Neural cell (in vitro differentiated cells): ENCODE measurements at regions not wholly inside any gene's neighbourhood (a gene's known extent, or its start where the extent isn't known, plus 50 kb on each side); places are given as distances from the start of the nearest gene placed in this dataset.

ENCODE experiments used
- H2AFZ ChIP-seq: fragments of 200-600, 300-800 bp; sonication (generic), shearing (Covaris generic); 2 replicates; pipeline ENCODE4 v1.6.0; 2014; ENCODE audit warnings: low read depth, mild to moderate bottlenecking, antibody characterized with exemption, low read length, moderate library complexity
- H3F3A ChIP-seq: fragments of 200-600 bp; shearing (Covaris generic); 2 replicates; pipeline ENCODE4 v1.6.1; 2016; ENCODE audit warnings: mild to moderate bottlenecking, moderate library complexity, mixed read lengths, antibody characterized with exemption, low read length; ENCODE audit not compliant: insufficient read depth, poor library complexity, severe bottlenecking
- H3K27ac ChIP-seq: fragments of 200-600, 300-800 bp; sonication (generic), shearing (Covaris generic); 2 replicates; pipeline ENCODE4 v1.5.1; 2014; ENCODE audit warnings: mild to moderate bottlenecking, low read length, moderate library complexity
- H3K27me3 ChIP-seq: fragments of 300-800, 200-600 bp; sonication (generic), shearing (Covaris generic); 2 replicates; pipeline ENCODE4 v1.6.0; 2014; ENCODE audit warnings: mild to moderate bottlenecking, low read depth, low read length, moderate library complexity; ENCODE audit not compliant: insufficient read depth
- H3K36me3 ChIP-seq: fragments of 300-800, 200-600 bp; sonication (generic), shearing (Covaris generic); 2 replicates; pipeline ENCODE4 v1.5.1; 2014; ENCODE audit warnings: mild to moderate bottlenecking, antibody characterized with exemption, low read length, moderate library complexity; ENCODE audit not compliant: insufficient read depth
- H3K4me2 ChIP-seq: fragments of 300-800, 200-600 bp; sonication (generic), shearing (Covaris generic); 2 replicates; pipeline ENCODE4 v1.6.0; 2014; ENCODE audit warnings: mild to moderate bottlenecking, low read length
- H3K4me3 ChIP-seq: fragments of 300-800, 200-600 bp; sonication (generic), shearing (Covaris generic); 2 replicates; pipeline ENCODE4 v1.5.1; 2014; ENCODE audit warnings: mild to moderate bottlenecking, low read length, moderate library complexity
- H3K79me2 ChIP-seq: fragments of 200-600 bp; shearing (Covaris generic); replicated peaks from 2 replicates; pipeline ENCODE4 v1.6.0; 2014; ENCODE audit warnings: mild to moderate bottlenecking, low read length, moderate library complexity; ENCODE audit not compliant: insufficient read depth
- H3K9ac ChIP-seq: fragments of 300-800, 200-600 bp; sonication (generic), shearing (Covaris generic); 2 replicates; pipeline ENCODE4 v1.6.1; 2016; ENCODE audit warnings: mild to moderate bottlenecking, low read length, mixed read lengths
- H3K9me2 ChIP-seq: fragments of 200-600 bp; shearing (Covaris generic); 2 replicates; pipeline ENCODE4 v1.6.1; 2016; ENCODE audit warnings: mild to moderate bottlenecking, low read length, mixed read lengths; ENCODE audit not compliant: insufficient read depth
- H3K9me3 ChIP-seq: fragments of 200-600, 300-800 bp; sonication (generic), shearing (Covaris generic); 2 replicates; pipeline ENCODE4 v1.6.1; 2016; ENCODE audit warnings: mild to moderate bottlenecking, mixed run types, low read length, moderate library complexity, mixed read lengths
- H4K20me1 ChIP-seq: fragments of 200-600 bp; shearing (Covaris generic); 2 replicates; pipeline ENCODE4 v1.6.1; 2016; ENCODE audit warnings: mild to moderate bottlenecking, mixed run types; ENCODE audit not compliant: insufficient read depth
- CTCF ChIP-seq: fragments of 450-650 bp; IDR thresholded peaks from 2 replicates; pipeline ENCODE4 v1.5.1; 2014; ENCODE audit warnings: antibody characterized with exemption, mild to moderate bottlenecking, moderate library complexity; ENCODE audit not compliant: poor library complexity, severe bottlenecking
- EP300 ChIP-seq: fragments of 450-650 bp; conservative IDR thresholded peaks from 2 replicates; pipeline ENCODE4 v1.6.1; 2014; ENCODE audit warnings: antibody characterized with exemption, mild to moderate bottlenecking, moderate library complexity; ENCODE audit not compliant: poor library complexity, severe bottlenecking
- EZH2 ChIP-seq: fragments of 200-600, 300-800 bp; shearing (Covaris generic), sonication (generic); IDR thresholded peaks from 2 replicates; pipeline ENCODE4 v1.6.1; 2014; ENCODE audit warnings: antibody characterized with exemption, low read length, borderline replicate concordance, mild to moderate bottlenecking; ENCODE audit not compliant: insufficient read depth, poor library complexity, severe bottlenecking
- MXI1 ChIP-seq: fragments of 450-650 bp; conservative IDR thresholded peaks from 2 replicates; pipeline ENCODE4 v1.6.1; 2014; ENCODE audit warnings: antibody characterized with exemption, mild to moderate bottlenecking; ENCODE audit not compliant: poor library complexity, severe bottlenecking
- POLR2AphosphoS5 ChIP-seq: IDR thresholded peaks from 2 replicates; pipeline ENCODE4 v1.6.1; 2012
- RAD21 ChIP-seq: fragments of 450-650 bp; conservative IDR thresholded peaks from 2 replicates; pipeline ENCODE4 v1.6.1; 2014; ENCODE audit warnings: antibody characterized with exemption, mild to moderate bottlenecking, moderate library complexity
- REST ChIP-seq: IDR thresholded peaks from 2 replicates; pipeline ENCODE4 v1.6.1; 2012; ENCODE audit warnings: borderline replicate concordance
- SMC3 ChIP-seq: fragments of 450-650 bp; conservative IDR thresholded peaks from 2 replicates; pipeline ENCODE4 v1.6.1; 2014; ENCODE audit warnings: antibody characterized with exemption, mild to moderate bottlenecking, moderate library complexity; ENCODE audit not compliant: poor library complexity
- TAF1 ChIP-seq: IDR thresholded peaks from 2 replicates; pipeline ENCODE4 v1.6.1; 2012; ENCODE audit warnings: low read depth

GRCh38 chr6:148154668-148155067 lies 188.0 kb upstream of the SASH1 start:
- no peaks in the 10 kb centered on the region for H3F3A ChIP-seq
- H3K4me2 ChIP-seq, result no peak overlapping the region
- no peaks in the 10 kb centered on the region for H3K79me2 ChIP-seq
- no peak overlapping the region for H3K4me3 ChIP-seq
- no peak overlapping the region for H3K9ac ChIP-seq
- no peaks in the 10 kb centered on the region for H3K36me3 ChIP-seq
- H3K9me3 ChIP-seq, result no peaks in the 10 kb centered on the region
- TF ChIP-seq EP300, result no peak
- TF ChIP-seq CTCF, result no peak
- no peak for TF ChIP-seq REST
- TF ChIP-seq MXI1, result no peak
- TF ChIP-seq TAF1, result no peak
- no peak for TF ChIP-seq SMC3
- no peak for TF ChIP-seq RAD21
- TF ChIP-seq EZH2, result no peak
- no peak for TF ChIP-seq POLR2AphosphoS5
- no peaks in the 10 kb centered on the region for H3K9me2 ChIP-seq
- no peak overlapping the region for H3K27ac ChIP-seq
- no peak overlapping the region for H2AFZ ChIP-seq
- H3K27me3 ChIP-seq, result no peaks in the 10 kb centered on the region
- no peaks in the 10 kb centered on the region for H4K20me1 ChIP-seq

DNA sequence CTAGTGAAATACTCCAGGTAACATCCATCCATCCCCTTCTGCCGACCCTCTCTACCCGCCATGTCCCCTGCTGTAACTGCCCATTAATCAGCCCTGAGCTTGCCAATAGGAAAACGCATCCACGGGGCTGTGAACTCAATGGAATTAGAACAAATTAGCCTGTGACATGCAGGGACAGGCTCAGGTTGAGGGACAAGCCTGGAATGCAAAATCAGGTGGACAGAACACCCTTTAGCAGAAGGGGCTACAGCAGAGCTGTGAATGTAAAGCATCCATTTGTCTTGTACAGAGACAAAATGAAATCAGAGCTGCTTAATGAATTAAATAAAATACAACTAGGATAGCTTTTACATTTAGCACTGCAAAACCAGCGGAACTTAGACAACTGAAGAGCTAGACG lies 187.3 kb upstream of the SASH1 start:
- H3K27ac ChIP-seq, result no peak overlapping the region
- H4K20me1 ChIP-seq, result no peaks in the 10 kb centered on the region
- H2AFZ ChIP-seq, result no peak overlapping the region
- H3K4me3 ChIP-seq, result no peak overlapping the region
- no peaks in the 10 kb centered on the region for H3K9me2 ChIP-seq
- no peak for TF ChIP-seq POLR2AphosphoS5
- no peak for TF ChIP-seq REST
- TF ChIP-seq MXI1, result no peak
- no peak for TF ChIP-seq SMC3
- TF ChIP-seq EZH2, result no peak
- no peak for TF ChIP-seq TAF1
- no peak for TF ChIP-seq EP300
- no peak for TF ChIP-seq RAD21
- TF ChIP-seq CTCF, result no peak
- no peak overlapping the region for H3K9ac ChIP-seq
- H3K79me2 ChIP-seq, result no peaks in the 10 kb centered on the region
- H3F3A ChIP-seq, result no peaks in the 10 kb centered on the region
- H3K9me3 ChIP-seq, result no peaks in the 10 kb centered on the region
- no peaks in the 10 kb centered on the region for H3K36me3 ChIP-seq
- no peak overlapping the region for H3K4me2 ChIP-seq
- H3K27me3 ChIP-seq, result no peaks in the 10 kb centered on the region
